Stimulated activated CD4-positive, alpha-beta T cell treated with anti-CD3 and anti-CD28 coated beads, Interleukin-15, amount 100 ng/mL, for 1 hour (primary cell): ENCODE measurements at regions not wholly inside any gene's neighbourhood (a gene's known extent, or its start where the extent isn't known, plus 50 kb on each side); places are given as distances from the start of the nearest gene placed in this dataset.
"Not testable (repeated sequence)": the region's sequence is repeated elsewhere in the genome, so short reads cannot be mapped to it uniquely, and the experiment has no call there.

Source experiments
- DNase-seq, 2 donors: peaks; one replicate each; pipeline ENCODE4 v3.0.0-alpha.2; 2020; ENCODE audit warnings: low read depth in 1 of 2, low spot score in 1 of 2

DNA sequence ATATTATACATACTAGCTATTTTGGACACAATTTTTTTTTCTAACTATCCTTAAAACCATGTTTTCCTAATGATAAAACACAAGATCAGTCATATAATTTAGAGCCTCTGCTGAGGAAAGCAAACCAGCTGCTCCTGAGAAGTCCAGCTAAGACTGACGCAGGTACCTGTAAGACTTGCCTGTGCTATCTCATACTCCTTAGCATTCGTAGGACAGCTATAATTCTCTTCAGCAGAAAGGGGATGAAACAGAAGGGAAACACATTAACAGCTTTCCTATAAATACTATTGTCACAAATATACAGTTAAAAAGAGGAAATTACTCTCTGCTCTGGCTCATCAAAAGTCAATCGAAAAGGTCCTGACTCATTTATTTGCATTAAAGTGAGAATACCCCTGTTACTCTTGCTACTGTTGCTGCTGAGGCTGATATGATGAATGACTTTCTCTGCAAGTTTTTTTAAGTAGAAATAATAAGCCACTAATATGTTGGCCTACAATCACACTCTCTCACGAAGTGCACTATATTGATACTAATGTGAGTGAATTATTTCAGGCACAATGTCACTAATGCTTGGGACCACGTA lies 757.1 kb downstream of the KCNT2 start:
- DNase-seq = no peak

DNA sequence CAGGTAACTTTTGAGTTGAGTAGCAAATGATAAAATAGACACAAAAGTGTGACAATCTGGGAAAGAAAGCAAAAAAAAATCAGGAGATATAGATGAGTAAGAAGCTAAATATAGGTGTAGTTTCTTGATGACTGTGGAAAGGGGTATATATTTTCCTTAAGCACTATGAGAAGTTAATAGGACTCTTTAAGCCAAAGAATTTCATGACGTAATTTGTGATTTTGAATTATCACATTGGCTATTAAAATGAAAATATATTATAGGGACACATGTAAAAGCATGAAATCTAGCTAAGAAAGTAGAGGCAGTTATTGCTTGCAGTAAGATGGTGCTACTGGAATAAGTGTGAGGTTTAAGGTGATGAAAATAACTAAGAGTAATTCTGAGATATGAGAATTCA lies 759.1 kb downstream of the KCNT2 start:
- DNase-seq = no peak

DNA sequence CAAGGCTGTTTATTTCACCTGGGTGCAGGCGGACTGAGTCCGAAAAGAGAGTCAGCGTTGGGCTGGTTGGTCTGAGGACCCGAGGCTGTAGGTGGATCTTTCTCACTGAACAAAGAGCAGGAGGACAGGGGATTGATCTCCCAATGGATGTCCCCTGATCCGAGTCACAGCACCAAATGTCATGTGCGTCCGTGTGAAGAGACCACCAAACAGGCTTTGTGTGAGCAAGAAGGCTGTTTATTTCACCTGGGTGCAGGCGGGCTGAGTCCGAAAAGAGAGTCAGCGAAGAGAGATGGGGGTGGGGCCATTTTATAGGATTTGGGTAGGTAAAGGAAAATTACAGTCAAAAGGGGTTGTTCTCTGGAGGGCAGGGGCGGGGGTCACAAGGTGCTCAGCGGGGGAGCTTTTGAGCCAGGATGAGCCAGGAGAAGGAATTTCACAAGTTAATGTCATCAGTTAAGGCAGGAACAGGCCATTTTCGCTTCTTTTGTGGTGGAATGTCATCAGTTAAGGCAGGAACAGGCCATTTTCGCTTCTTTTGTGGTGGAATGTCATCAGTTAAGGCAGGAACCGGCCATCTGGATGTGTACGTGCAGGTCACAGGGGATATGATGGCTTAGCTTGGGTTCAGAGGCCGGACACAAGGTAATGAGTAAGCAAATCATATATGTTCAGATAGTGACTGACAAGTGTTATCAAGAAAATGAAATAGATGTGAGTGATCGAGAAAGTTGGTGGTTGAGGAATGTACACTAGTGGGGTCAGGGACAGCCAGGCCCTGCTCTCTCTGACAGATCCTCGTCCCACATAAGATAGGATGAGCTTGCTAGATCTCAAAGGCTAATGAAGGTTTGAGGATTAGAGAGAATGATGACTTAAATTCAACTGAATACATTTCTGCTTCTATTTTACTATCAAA lies 760.0 kb downstream of the KCNT2 start:
- DNase-seq = not testable (repeated sequence)

DNA sequence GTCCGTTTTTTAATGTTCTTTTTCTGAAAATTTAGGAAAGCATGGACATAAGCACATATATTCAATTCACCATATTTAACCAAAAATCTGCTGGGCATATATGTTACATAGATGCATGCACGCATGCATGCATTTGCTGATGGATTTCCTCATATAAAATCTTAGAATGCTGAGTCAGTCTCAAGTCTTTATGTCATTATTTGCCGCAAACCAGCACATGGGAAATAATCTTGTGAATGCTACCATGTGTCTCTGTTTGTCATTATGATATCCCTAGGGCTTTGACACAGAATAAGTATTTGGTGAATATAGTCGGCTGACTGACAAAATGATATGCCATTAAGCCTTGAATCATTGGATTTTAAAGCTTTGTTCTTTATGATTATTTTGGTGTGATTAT lies 776.5 kb downstream of the KCNT2 start:
- DNase-seq = no peak

DNA sequence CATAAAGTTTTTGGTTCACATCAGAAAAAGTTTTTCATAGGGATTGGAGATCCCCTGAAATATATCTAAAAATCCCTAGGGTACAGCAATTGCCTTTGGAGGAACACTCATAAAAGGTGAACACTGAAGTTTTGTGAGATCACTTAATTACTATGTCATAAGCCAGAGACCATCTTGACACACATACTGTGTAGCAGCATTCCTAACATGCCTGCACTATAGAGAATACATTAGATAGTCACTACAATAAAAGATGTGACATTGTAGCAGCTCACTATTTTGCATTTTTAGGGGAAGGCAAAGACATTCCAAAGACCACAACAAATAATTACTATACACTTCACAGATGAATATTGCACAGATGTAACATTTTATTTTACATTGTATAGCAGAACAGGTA lies 779.9 kb downstream of the KCNT2 start:
- DNase-seq = no peak

DNA sequence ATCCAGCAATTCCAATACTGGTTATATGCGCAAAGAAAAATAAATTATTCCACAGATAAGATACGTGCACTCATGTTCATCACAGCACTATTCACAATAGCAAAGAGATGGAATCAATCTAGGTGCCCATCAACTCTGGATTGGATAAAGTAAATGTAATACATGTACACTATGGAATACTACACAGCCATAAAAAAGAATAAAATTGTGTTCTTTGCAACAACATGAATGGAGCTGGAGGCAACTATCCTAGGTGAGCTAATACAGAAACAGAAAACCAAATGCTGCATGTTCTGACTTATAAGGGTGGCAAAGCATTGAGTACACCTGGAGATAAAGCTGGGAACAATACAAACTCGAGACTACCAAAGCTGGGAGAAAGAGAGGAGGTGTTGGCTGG lies 787.3 kb downstream of the KCNT2 start:
- no peak for DNase-seq

DNA sequence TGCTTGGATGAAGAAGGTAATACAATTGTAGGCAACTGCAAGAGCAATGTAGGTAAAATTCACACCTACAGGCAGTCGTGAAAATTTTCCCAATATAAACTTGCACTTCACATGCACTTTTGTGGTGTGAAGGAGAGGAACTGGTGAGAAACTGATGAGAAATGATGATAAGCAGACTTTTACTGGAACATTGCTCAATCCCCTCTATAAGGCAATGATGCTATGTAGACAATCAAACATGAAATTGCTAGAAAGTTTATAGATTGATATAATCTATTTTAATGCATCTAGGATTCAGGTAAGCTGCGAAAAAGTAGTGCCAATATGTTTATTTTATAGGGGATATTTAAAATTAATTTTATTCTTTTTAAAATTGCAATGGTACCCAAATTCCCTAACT lies 802.2 kb downstream of the KCNT2 start:
- DNase-seq = no peak

DNA sequence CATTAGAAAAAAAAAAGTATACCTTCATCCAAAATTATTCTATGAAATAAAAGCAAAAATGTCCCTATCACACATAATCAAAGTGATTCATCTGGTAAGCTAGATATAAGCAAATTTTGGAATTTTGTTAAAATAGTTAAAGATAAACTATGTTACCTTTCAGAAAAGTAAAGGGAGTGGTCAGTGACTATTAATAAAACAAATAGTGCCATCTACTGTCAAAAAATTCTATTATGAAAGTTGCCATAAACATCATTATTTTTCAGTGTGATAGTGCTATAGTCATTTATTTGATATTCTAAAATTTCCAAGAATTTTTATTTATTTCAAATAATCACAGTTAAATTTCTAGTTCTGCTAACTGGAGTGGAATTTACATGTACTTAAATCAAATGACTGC lies 803.7 kb downstream of the KCNT2 start:
- DNase-seq = no peak

DNA sequence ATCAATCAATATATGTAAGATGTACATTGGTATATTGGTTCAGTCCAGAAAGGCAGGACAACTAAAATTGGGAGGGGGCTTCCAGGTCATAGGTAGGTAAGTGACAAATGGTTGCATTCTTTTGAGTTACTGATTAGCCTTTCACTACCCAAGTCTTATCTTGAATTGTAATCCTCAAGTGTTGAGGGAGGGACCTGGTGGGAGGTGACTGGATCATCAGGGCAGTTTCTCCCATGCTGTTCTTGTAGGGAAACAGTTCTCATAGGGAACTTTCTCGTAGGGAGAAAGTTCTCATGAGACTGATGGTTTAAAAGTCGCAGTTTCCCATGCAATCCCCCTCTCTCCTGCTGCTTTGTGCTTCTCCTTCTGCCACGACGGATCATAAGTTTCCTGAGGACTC lies 809.2 kb downstream of the KCNT2 start:
- no peak for DNase-seq

DNA sequence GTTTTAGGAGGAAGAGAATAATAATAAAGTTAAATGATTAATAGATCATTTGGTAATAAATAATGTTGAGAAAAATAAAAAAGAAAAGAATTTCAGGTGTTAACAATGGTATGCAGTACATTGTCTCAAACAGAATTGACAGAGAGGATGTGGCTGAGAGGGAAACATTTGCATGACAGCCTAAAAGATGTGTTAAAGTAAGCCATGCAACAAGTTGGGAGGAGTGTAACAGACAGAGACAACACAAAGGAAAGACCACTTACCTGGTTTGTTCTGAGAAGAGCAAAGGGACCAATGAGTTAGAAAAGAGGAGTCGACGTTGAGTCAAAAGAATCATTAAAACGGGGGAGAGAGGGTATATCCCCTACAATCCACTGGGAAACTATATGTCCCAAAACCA lies 814.0 kb downstream of the KCNT2 start:
- DNase-seq = no peak

DNA sequence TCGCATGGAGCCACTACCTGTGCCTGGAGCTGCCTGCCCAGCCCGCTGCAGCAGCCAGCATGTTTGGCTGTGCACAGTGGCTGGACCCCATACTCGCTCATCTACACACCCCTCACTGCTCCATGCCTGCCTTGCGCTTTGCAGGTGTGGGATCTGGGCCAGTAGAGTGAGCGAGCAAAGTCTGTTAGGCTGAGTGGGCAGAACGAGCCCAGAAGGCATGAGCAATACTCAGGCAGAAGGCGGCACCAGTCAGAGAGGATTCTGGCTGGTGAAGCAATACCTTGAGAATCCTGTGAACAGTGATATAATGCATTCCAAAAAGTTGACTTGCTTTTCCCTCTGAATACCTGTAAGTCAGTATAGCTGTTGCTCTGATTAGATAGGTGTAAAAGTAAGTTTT lies 816.4 kb downstream of the KCNT2 start:
- no peak for DNase-seq

DNA sequence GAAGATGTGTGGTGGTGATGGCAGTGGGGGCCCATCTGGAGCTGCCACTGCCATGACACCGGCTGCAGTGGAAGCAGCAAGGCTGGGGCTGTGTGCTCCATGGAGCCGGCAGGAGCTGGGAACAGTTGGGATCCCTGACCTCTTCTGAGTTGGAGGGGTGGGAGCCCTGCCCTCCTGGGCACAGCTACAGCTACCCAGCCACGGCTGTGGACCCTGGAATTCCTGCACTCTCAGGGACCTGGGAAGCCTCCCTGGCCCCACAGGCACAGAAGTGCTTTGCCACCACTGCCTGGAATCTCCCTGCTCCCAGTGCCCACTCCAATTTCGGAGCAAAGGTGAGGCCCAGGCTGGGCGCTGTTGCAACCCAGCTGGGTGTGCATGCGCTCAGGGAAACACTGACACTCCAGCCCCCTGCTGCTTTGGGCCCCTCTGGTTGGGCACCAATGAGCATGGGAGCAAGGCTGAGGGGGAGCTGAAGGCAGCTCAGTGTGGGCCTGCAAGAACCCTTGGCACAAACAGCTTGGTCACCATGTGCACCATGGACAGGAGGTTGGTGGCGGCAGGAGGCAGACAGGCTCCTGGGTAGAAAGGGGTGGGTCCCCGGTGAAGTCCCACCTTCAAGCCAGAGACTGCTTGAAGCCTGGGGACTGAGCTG lies 817.6 kb downstream of the KCNT2 start:
- no peak for DNase-seq

DNA sequence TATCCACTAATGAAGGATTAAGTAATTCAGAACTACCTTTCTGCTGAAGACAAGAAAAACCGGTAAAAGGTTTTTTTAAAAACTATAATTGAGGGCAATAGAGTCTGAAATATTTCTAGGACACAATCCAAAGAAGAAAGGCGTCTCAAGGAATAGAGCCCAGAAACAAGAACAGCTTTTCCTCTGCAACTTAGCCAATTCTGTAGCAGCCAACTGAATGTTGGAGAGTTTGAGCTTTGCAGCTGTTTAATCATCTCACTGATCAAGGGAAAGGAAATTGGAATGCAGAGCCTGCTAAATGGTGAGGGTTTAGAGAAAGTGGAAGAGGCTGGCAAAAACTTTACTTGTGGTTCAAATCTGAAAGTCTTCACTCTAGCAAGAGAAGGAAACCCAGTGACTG lies 818.9 kb downstream of the KCNT2 start:
- no peak for DNase-seq

DNA sequence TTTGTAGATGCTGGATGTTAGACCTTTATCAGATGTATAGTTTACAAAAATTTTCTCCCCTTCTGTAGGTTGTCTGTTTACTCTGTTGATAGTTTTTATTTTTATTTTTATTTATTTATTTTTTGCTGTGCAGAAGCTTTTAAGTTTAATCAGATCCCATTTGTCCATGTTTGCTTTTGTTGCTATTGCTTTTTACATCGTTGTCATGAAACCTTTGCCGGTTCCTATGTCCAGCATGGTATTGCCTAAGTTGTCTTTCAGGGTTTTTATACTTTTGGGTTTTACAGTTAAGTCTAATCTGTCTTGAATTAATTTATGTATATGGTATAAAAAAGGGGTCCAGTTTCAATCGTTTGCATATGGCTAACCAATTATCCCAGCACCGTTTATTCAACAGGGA lies 819.5 kb downstream of the KCNT2 start:
- no peak for DNase-seq

DNA sequence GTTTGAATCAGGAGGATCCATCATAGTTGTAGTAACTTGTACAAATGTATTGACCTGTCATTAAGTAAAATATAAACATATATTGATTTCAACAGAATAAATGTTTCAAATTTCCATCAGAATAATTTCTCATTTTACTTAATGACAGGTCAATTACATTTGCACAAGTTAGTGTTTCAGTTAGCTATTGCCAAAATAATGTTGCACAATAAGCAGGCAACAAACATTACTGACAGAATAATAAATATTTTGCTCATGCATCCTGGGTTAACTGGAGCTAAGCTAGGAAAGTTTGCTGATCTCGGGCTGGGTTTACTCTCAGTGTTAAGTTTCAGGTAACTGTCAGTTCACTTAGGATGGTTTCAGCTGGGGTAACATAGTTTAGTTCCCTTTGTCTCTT lies 822.4 kb downstream of the KCNT2 start:
- no peak for DNase-seq

DNA sequence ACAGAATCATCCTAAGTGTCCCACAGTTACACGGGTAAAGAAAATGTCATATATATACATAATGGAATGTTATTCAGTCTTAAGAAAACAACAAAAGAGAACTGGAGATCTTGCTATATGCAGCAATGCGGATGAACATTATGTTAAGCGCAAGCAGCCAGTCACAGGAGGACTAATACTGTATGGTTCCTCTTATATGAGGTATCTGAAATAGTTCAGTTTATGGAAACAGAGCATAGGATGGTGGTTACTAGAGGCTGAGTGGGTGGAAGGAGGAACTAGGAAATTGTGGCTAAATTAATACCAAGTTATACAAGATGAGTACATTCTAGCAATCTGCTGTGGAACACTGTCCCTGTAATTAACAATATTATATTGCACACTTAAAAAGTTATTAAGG lies 834.3 kb downstream of the KCNT2 start:
- no peak for DNase-seq

DNA sequence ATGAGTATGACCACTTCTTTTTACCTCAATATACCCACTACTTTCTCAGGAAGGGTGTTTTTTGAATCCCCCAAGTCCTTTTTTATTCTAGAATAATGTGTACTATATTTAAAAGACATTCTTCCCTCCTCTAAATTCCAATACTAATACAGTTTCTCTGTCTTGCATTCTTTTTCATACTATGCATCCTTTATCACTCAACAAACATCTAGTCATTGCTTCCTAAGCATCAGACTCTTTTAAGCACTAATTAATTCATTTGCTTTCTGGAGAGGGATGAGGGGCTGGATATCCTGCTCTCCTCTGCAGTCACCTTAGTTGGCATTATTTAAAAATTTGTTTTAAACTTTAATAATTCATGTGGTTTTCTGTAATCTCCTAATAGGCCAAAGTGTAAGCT lies 838.8 kb downstream of the KCNT2 start:
- DNase-seq = no peak

DNA sequence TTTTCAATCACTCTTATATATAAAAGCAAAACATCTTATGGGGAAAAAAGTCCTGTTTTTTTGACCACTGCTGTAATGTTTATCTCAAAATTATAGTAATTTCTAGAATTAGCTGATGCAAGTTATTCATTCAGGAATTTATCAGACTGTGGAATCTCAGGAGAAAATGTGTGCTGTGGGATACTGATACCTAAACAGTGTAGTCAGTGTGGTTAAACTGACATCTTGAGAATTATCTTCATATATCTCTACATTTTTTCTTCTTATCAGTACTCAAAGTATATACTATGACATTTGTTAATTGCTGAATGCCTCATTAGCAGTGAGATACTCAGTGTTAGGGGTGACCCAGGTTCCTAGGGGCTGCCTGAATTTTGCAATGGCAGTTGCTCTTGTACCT lies 839.3 kb downstream of the KCNT2 start:
- no peak for DNase-seq

DNA sequence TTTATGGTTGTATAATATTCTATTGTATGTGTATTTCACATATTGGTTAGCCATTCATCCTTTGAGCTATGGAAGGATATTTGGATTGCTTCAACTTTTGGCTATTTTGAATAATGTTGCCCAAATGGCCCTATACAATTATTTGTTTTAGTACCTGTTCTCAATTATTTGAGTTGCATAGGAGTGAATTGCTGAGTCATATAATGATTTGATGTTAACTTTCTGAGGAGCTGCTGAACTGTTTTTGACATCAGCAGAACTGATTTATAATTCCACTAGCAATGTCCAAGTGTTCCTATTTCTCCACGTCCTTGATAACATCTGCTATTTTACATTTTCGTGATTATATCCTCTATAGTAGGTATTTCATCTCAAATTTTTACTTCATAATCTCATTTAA lies 839.9 kb downstream of the KCNT2 start:
- DNase-seq = no peak

DNA sequence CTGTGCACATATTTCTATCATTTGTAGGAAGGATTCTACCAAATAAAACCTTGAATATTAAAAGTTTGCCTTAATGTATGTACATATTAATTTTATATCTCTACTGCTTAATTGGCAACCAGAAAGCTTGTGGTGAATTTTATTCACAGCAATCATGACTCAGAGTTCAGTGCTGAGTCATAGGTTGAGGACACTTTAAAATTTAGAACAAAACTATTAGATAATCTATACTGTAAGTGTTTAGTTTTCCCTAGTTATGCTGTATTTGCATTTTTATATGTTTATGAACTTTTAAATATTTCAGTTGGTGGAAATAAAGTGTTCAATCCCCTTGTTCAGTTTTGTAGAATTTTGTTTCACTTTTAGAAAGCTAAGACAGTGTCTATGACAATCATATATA lies 841.5 kb downstream of the KCNT2 start:
- DNase-seq = no peak

DNA sequence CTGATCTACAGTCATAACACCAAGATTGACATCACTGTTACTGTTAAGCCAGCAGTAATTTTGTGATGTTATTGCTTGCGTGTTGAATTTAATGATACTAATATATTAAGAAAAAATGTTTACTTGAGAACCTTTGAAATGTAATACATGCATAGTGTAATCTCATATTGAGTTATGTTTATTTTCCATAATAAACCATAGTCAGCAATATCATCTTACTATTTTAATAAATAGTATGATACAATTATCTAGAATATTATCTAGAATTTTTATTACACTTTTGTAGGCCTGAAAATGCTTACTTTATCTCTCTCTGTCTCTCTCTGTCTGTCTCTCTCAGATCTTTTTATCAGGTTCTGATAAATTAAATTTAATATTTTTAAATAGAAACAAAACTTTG lies 843.1 kb downstream of the KCNT2 start:
- no peak for DNase-seq

DNA sequence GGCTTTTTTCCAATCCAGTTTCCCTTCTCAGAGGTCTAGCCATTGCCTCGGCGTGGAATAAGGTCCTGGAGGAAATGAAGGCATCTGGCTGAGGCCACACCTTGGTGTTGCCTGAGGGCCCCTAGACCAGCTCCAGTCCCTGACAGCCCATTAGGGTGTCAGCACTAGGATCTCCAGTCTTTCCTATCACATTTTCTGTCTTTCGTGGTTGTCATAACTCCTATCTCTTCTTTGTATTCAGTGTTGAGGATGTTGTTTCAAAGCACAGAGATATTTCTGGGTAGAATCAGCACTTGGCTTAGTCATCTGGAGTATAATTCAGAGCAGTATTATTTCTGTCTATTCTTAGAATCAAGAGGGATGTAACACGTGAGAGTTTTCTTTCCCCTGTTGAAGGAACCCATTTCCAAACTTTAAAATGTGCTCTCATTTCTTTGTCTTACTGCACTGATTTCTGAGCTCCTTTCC lies 844.3 kb downstream of the KCNT2 start:
- no peak for DNase-seq
